ENCODE measurements at regions not wholly inside any gene's neighbourhood (a gene's known extent, or its start where the extent isn't known, plus 50 kb on each side); places are given as distances from the start of the nearest gene placed in this dataset.

DNA sequence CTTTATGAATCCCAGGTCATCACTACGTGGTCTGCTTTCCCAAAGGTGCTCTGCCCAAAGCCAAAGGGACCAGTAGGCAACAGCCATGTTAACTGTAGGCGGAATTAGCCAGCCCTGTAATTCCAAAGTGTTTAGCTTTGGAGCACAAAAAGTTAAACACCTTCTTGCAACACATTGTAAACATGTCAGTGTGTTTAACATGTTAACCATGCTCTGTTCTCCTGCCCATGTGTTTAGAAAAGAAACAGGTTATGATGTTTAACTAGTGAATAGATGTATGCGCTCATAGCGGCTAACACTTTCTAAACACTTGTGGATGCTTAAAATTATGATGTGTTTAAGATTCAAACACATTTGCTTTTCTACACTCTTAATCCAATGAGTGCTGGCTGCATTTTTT lies 292.4 kb downstream of the SRBD1 start:
- in situ Hi-C loops (cut with MboI; ENCODE audit: low pct_unique_long_range_greater_than_20kb, low sequenced_read_pairs, unreplicated experiment) = no loop called here
- TF ChIP-seq, protein P1, sequence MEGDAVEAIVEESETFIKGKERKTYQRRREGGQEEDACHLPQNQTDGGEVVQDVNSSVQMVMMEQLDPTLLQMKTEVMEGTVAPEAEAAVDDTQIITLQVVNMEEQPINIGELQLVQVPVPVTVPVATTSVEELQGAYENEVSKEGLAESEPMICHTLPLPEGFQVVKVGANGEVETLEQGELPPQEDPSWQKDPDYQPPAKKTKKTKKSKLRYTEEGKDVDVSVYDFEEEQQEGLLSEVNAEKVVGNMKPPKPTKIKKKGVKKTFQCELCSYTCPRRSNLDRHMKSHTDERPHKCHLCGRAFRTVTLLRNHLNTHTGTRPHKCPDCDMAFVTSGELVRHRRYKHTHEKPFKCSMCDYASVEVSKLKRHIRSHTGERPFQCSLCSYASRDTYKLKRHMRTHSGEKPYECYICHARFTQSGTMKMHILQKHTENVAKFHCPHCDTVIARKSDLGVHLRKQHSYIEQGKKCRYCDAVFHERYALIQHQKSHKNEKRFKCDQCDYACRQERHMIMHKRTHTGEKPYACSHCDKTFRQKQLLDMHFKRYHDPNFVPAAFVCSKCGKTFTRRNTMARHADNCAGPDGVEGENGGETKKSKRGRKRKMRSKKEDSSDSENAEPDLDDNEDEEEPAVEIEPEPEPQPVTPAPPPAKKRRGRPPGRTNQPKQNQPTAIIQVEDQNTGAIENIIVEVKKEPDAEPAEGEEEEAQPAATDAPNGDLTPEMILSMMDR (IDR thresholded peaks at IDR 0.05; ENCODE audit: extremely low read depth, insufficient read depth, missing control alignments) = no peak
- DNase-seq (ENCODE audit: low spot score) = no peak

DNA sequence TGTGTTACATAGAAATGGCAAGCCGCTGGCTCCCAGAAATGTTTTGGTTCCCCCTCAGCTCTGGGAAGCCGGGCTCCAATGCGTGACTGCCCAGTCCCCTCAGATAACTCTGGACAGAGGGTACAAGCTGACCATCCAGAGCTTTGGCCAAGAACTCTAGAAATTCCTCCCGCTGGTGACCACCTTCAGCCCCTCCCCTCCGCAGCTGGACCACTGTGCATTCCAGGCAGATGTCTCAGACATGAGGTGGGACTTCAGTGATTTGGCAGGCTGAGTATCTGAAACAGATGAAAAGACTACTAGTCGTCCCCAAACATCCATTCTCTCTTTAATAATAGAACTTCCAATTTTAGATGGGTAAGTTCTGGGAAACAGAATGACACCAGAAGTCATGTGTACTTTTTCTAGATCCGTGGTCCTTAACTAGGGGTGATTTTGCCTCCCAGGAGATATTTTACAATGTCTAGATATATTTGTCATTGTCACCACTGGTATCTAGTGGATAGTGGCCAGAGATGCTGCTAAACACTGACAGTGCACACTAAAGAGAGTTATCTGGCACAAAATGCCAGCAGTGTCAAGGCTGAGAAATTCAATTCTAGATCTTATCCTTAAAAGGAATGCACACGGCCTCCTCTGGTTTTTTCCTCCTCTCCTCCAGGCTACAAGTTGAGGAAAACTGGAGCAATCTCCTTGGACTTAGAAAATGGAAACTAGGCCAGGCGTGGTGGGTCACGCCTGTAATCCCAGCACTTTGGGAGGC lies 294.3 kb downstream of the SRBD1 start:
- TF ChIP-seq, protein P1 (IDR thresholded peaks at IDR 0.05; ENCODE audit: extremely low read depth, insufficient read depth, missing control alignments) = no peak
- in situ Hi-C loops (cut with MboI; ENCODE audit: low pct_unique_long_range_greater_than_20kb, low sequenced_read_pairs, unreplicated experiment) = no loop called here
- DNase-seq (ENCODE audit: low spot score) = no peak

- in situ Hi-C loops (cut with MboI; ENCODE audit: low pct_unique_long_range_greater_than_20kb, low sequenced_read_pairs, unreplicated experiment) = no loop called here
- TF ChIP-seq, protein P1 (IDR thresholded peaks at IDR 0.05; ENCODE audit: extremely low read depth, insufficient read depth, missing control alignments) = no peak
- no peak for DNase-seq (ENCODE audit: low spot score)
Measured at GRCh38 chr2:45315861-45316260, 295.2 kb downstream of the SRBD1 start.

DNA sequence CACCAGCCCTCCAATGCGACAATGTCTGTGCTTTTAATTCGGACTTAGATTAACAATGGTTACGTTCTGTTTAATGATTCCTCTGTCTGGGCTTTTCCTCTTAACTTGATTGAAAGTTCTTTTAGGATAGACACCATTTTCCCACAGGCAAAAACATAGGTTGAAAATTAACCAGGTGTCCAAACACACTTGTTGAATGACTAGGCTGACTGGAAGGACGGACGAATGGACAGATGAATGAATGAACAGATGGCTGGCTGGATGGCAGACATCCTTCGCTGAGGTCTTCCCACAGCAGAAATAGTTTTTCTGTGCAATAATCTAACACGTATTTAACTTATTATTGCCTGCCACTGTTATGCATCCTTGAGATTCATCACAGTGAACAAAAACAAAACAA lies 298.8 kb downstream of the SRBD1 start:
- in situ Hi-C loops (cut with MboI; ENCODE audit: low pct_unique_long_range_greater_than_20kb, low sequenced_read_pairs, unreplicated experiment) = no loop called here
- DNase-seq (ENCODE audit: low spot score) = no peak
- TF ChIP-seq, protein P1 (IDR thresholded peaks at IDR 0.05; ENCODE audit: extremely low read depth, insufficient read depth, missing control alignments) = no peak

DNA sequence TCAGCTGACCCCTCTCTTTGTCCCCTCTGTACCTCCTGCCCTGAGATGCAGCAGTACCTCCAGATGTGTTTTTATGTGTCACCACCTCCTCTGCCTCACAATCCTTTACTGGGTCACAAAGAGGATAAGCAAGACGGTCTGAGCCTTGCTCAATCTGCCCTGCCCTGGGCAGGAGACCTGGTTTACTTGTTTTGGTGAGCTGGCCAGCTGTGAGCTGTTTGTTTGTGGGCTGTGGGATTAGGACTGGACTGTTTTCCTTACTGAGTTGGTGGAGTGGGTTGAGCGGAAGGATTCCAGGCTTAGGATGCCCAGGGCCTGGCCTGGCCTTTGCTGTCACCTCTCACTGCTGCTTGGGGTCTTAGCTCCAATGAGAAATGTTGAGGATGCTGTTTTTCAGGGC lies 299.5 kb downstream of the SRBD1 start:
- in situ Hi-C loops (cut with MboI; ENCODE audit: low pct_unique_long_range_greater_than_20kb, low sequenced_read_pairs, unreplicated experiment) = no loop called here
- DNase-seq (ENCODE audit: low spot score) = no peak
- TF ChIP-seq, protein P1 (IDR thresholded peaks at IDR 0.05; ENCODE audit: extremely low read depth, insufficient read depth, missing control alignments) = no peak

GRCh38 chr2:45307147-45307546 lies 297.9 kb upstream of the SIX2 start:
- TF ChIP-seq, protein P1 (IDR thresholded peaks at IDR 0.05; ENCODE audit: extremely low read depth, insufficient read depth, missing control alignments) = no peak
- in situ Hi-C loops (cut with MboI; ENCODE audit: low pct_unique_long_range_greater_than_20kb, low sequenced_read_pairs, unreplicated experiment) = no loop called here
- no peak for DNase-seq (ENCODE audit: low spot score)
